SK-N-SH (cell line): ENCODE measurements at regions not wholly inside any gene's neighbourhood (a gene's known extent, or its start where the extent isn't known, plus 50 kb on each side); places are given as distances from the start of the nearest gene placed in this dataset.

ENCODE experiments used
- CTCF ChIA-PET: fragments of 300-600, 350-600 bp; formaldehyde crosslinking; extraction: SDS; loops from one replicate; lab custom pipeline; 2021; lab: Yijun Ruan, JAX
- POLR2A ChIA-PET: fragments of 350-600 bp; sonication (Branson Sonifier 250); formaldehyde crosslinking; extraction: SDS; loops from one replicate; lab custom pipeline; 2020; ENCODE audit warnings: antibody characterized with exemption, inconsistent platforms; lab: Yijun Ruan, JAX
- DNase-seq: peaks from one replicate; pipeline ENCODE4 v3.0.0; 2012
- H2AFZ ChIP-seq: fragments of 200-600 bp; sonication (generic); 2 replicates; pipeline ENCODE4 v1.8.1; 2016; ENCODE audit warnings: antibody characterized with exemption, mild to moderate bottlenecking, low read depth
- H3F3A ChIP-seq: fragments of 200-600 bp; sonication (generic); replicated peaks from 2 replicates; pipeline ENCODE3; 2016; ENCODE audit warnings: antibody characterized with exemption, mild to moderate bottlenecking; ENCODE audit not compliant: insufficient read depth
- H3K27ac ChIP-seq, 2 experiments: fragments of 200-500 bp in 1 of 2; fragments of 200-600 bp in 1 of 2; sonication (Bioruptor generic) in 1 of 2; sonication (generic), shearing (Covaris generic) in 1 of 2; 2 replicates each; pipeline versions ENCODE4 v1.5.1 to v1.6.1; 2014 to 2016; ENCODE audit warnings: low read depth in 2 of 2, inconsistent platforms in 1 of 2, low read length in 1 of 2, mild to moderate bottlenecking in 1 of 2, mixed read lengths in 1 of 2
- H3K27me3 ChIP-seq: fragments of 200-600 bp; sonication (generic), shearing (Covaris generic); 2 replicates; pipeline ENCODE4 v1.6.1; 2016; ENCODE audit warnings: mixed run types; ENCODE audit not compliant: insufficient read depth
- H3K36me3 ChIP-seq, 2 experiments: fragments of 200-500 bp in 1 of 2; fragments of 200-600 bp in 1 of 2; sonication (Bioruptor generic) in 1 of 2; sonication (generic) in 1 of 2; replicated peaks in 1 of 2; 2 replicates each; pipeline versions ENCODE3 to v1.5.1; 2014 to 2016; ENCODE audit warnings: low read length in 1 of 2, mild to moderate bottlenecking in 1 of 2; ENCODE audit not compliant: insufficient read depth in 2 of 2, control insufficient read depth in 1 of 2
- H3K4me1 ChIP-seq, 2 experiments: fragments of 200-500 bp in 1 of 2; fragments of 200-600 bp in 1 of 2; sonication (Bioruptor generic) in 1 of 2; sonication (generic), shearing (Covaris generic) in 1 of 2; 2 replicates each; pipeline versions ENCODE4 v1.5.1 to v1.6.1; 2014 to 2016; ENCODE audit warnings: low read depth in 1 of 2, low read length in 1 of 2, mixed run types in 1 of 2; ENCODE audit not compliant: insufficient read depth in 2 of 2, control insufficient read depth in 1 of 2
- H3K4me2 ChIP-seq: fragments of 200-600 bp; sonication (generic), shearing (Covaris generic); 2 replicates; pipeline ENCODE4 v1.6.1; 2017; ENCODE audit warnings: mixed run types
- H3K4me3 ChIP-seq, 2 experiments: fragments of 200-500 bp in 1 of 2; fragments of 200-600 bp in 1 of 2; sonication (Bioruptor generic) in 1 of 2; sonication (generic), shearing (Covaris generic) in 1 of 2; 2 replicates each; pipeline versions ENCODE4 v1.5.1 to v1.8.1; 2014 to 2016; ENCODE audit warnings: low read depth in 2 of 2, inconsistent platforms in 1 of 2, low read length in 1 of 2, mild to moderate bottlenecking in 1 of 2, mixed read lengths in 1 of 2, moderate library complexity in 1 of 2
- H3K79me2 ChIP-seq: fragments of 200-600 bp; sonication (generic); 2 replicates; pipeline ENCODE4 v1.8.1; 2017; ENCODE audit warnings: mild to moderate bottlenecking; ENCODE audit not compliant: insufficient read depth
- H3K9ac ChIP-seq: fragments of 200-600 bp; sonication (generic); 2 replicates; pipeline ENCODE4 v1.6.1; 2017; ENCODE audit warnings: mixed run types
- H3K9me2 ChIP-seq: fragments of 200-600 bp; sonication (generic); 2 replicates; pipeline ENCODE4 v1.6.1; 2017; ENCODE audit warnings: mixed run types
- H3K9me3 ChIP-seq: fragments of 200-600 bp; sonication (generic); 2 replicates; pipeline ENCODE4 v1.6.1; 2017; ENCODE audit warnings: mixed run types, mild to moderate bottlenecking, moderate library complexity
- H4K20me1 ChIP-seq: fragments of 200-600 bp; sonication (generic); 2 replicates; pipeline ENCODE4 v1.6.1; 2017; ENCODE audit warnings: mild to moderate bottlenecking, mixed run types; ENCODE audit not compliant: insufficient read depth
- ELF1 ChIP-seq: IDR thresholded peaks from 2 replicates; pipeline ENCODE4 v1.4.0; 2012
- FOSL2 ChIP-seq: IDR thresholded peaks from 2 replicates; pipeline ENCODE4 v1.4.0; 2012; ENCODE audit warnings: low read depth, mild to moderate bottlenecking, moderate library complexity, borderline replicate concordance
- FOXM1 ChIP-seq: IDR thresholded peaks from 2 replicates; pipeline ENCODE4 v1.4.0; 2012; ENCODE audit warnings: low read depth, mild to moderate bottlenecking
- GABPA ChIP-seq: IDR thresholded peaks from 2 replicates; pipeline ENCODE4 v1.4.0; 2012; ENCODE audit warnings: low read depth, mild to moderate bottlenecking
- JUND ChIP-seq: IDR thresholded peaks from 2 replicates; pipeline ENCODE4 v1.4.0; 2012
- MEF2A ChIP-seq: IDR thresholded peaks from 2 replicates; pipeline ENCODE4 v1.4.0; 2012; ENCODE audit warnings: low read depth, borderline replicate concordance
- SIN3A ChIP-seq: IDR thresholded peaks from 2 replicates; pipeline ENCODE4 v1.6.1; 2012; ENCODE audit warnings: low read depth, mild to moderate bottlenecking, low read length, moderate library complexity, borderline replicate concordance
- TEAD4 ChIP-seq: IDR thresholded peaks from 2 replicates; pipeline ENCODE4 v1.4.0; 2012; ENCODE audit warnings: mild to moderate bottlenecking, borderline replicate concordance; ENCODE audit not compliant: insufficient read depth
- YY1 ChIP-seq: IDR thresholded peaks from 2 replicates; pipeline ENCODE4 v1.4.0; 2012; ENCODE audit warnings: low read depth, mild to moderate bottlenecking
- WGBS: methylation state at CpG from one replicate; pipeline ENCODE4 v1.1.6; 2017; ENCODE audit warnings: low lambda C conversion rate; 5-methylcytosine and 5-hydroxymethylcytosine counted together
- TF ChIP-seq, protein P1 (sequence below): IDR thresholded peaks from 2 replicates; pipeline ENCODE4 v1.4.0; 2012; ENCODE audit warnings: low read depth, borderline replicate concordance
- TF ChIP-seq, protein P2 (sequence below): IDR thresholded peaks from 2 replicates; pipeline ENCODE4 v1.4.0; 2012; ENCODE audit warnings: low read depth
- TF ChIP-seq, protein P3 (sequence below): IDR thresholded peaks from 2 replicates; pipeline ENCODE4 v1.6.1; 2012; ENCODE audit warnings: mild to moderate bottlenecking, low read depth, low read length, moderate library complexity

DNA sequence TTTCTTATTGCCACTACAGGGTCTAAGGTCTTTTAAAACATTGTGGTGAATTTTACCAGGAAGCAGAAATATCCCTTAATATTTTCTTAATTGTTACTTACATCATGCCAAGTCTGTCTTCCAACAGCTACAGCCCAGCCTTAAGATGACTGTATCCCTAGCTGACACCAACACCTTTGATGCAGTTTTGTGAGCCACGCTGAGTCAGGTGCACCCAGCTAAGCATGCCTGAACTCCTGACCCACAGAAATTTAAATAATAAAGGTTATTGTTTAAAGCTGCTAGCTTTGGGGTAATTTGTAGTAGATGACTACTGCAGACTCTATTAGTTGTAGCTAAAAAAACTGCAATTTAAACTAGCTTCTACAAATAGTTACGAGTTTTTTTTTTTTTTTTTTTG lies 1757.9 kb upstream of the LRRTM1 start:
- POLR2A ChIA-PET, result no interaction called here
- H3K4me3 ChIP-seq, result no peak overlapping the region
- H3K9me3 ChIP-seq, result no peaks in the 10 kb centered on the region
- H3K27me3 ChIP-seq, result no peaks in the 10 kb centered on the region
- no peak overlapping the region for H3K4me2 ChIP-seq
- no peaks in the 10 kb centered on the region for H3K9me2 ChIP-seq
- no peak overlapping the region for H2AFZ ChIP-seq
- H3K9ac ChIP-seq, result no peak overlapping the region
- no peak overlapping the region for H3K27ac ChIP-seq
- H3F3A ChIP-seq, result no peaks in the 10 kb centered on the region
- WGBS, result 0% methylated on average over 2 of the region's 2 CpGs
- H3K36me3 ChIP-seq, result no peaks in the 10 kb centered on the region
- CTCF ChIA-PET, result no interaction called here
- no peaks in the 10 kb centered on the region for H4K20me1 ChIP-seq
- no peaks in the 10 kb centered on the region for H3K79me2 ChIP-seq
- no peak for TF ChIP-seq SIN3A
- no peak for TF ChIP-seq JUND
- TF ChIP-seq MEF2A, result no peak
- TF ChIP-seq, protein P1, sequence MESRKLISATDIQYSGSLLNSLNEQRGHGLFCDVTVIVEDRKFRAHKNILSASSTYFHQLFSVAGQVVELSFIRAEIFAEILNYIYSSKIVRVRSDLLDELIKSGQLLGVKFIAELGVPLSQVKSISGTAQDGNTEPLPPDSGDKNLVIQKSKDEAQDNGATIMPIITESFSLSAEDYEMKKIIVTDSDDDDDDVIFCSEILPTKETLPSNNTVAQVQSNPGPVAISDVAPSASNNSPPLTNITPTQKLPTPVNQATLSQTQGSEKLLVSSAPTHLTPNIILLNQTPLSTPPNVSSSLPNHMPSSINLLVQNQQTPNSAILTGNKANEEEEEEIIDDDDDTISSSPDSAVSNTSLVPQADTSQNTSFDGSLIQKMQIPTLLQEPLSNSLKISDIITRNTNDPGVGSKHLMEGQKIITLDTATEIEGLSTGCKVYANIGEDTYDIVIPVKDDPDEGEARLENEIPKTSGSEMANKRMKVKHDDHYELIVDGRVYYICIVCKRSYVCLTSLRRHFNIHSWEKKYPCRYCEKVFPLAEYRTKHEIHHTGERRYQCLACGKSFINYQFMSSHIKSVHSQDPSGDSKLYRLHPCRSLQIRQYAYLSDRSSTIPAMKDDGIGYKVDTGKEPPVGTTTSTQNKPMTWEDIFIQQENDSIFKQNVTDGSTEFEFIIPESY, result no peak
- no peak for TF ChIP-seq FOXM1
- TF ChIP-seq, all 33 proteins: peak for 0
- no peak for DNase-seq
- no peaks in the 10 kb centered on the region for H3K4me1 ChIP-seq

DNA sequence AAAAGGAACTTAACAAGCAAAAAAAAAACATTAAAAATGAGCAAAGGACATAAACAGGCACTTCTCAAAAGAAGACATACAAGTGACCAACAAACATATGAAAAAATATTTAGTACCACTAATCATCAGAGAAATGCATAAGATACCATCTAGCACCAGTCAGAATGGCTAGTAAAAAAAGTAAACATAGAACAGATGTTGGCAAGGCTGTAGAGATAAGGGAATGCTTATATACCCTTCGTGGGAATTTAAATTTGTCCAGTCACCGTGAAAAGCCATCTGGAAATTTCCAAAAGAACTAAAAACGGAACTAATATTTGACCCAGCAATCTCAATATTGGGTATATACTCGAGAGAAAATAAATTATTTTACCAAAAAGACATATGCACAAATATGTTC lies 1751.3 kb upstream of the LRRTM1 start:
- ChIA-PET POLR2A (no interaction called here), CTCF (no interaction called here)
- Histone ChIP-seq H4K20me1 (no peaks in the 10 kb centered on the region), H3K4me2 (no peak overlapping the region), H3K9me2 (no peaks in the 10 kb centered on the region), H3K27ac (no peak overlapping the region), H3F3A (no peaks in the 10 kb centered on the region), H3K27me3 (no peaks in the 10 kb centered on the region), H3K79me2 (no peaks in the 10 kb centered on the region), H3K36me3 (no peaks in the 10 kb centered on the region), H3K4me3 (no peak overlapping the region), H2AFZ (no peak overlapping the region), H3K9ac (no peak overlapping the region), H3K9me3 (no peaks in the 10 kb centered on the region), H3K4me1 (no peaks in the 10 kb centered on the region)
- 2% methylated on average over 4 of the region's 4 CpGs for WGBS
- TF ChIP-seq, protein P2, sequence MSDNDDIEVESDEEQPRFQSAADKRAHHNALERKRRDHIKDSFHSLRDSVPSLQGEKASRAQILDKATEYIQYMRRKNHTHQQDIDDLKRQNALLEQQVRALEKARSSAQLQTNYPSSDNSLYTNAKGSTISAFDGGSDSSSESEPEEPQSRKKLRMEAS, result no peak
- TF ChIP-seq ELF1 (no peak), TEAD4 (no peak), FOSL2 (no peak)
- no peak for DNase-seq

DNA sequence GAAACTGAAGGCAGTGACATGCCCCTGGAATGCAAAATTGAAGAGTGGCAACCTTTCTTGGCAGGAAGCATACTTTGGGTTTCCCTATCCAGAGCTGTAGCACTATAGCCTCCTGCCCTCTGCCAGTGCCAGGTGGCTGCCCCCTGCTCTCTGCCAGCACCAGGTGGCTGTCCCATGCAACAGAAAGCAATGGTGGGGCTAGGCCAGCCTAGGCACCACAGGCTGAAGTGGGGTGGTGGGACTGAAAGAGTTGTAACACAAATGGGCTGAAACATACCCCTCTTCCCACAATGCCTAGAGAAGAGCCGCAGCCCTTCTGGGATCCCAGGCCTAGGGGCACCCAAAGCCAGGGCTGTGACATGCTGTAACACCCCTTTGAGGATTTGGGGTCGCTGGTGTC lies 1739.3 kb upstream of the LRRTM1 start:
- no peaks in the 10 kb centered on the region for H3K9me3 ChIP-seq
- H2AFZ ChIP-seq, result no peak overlapping the region
- H4K20me1 ChIP-seq, result no peaks in the 10 kb centered on the region
- no peak overlapping the region for H3K27ac ChIP-seq
- ChIA-PET POLR2A (no interaction called here), CTCF (no interaction called here)
- no peak overlapping the region for H3K4me2 ChIP-seq
- no peaks in the 10 kb centered on the region for H3F3A ChIP-seq
- H3K27me3 ChIP-seq, result no peaks in the 10 kb centered on the region
- no peaks in the 10 kb centered on the region for H3K4me1 ChIP-seq
- WGBS, result 0% methylated on average over 2 of the region's 2 CpGs
- no peak overlapping the region for H3K4me3 ChIP-seq
- no peak for DNase-seq
- no peak overlapping the region for H3K9ac ChIP-seq
- no peaks in the 10 kb centered on the region for H3K79me2 ChIP-seq
- TF ChIP-seq, protein P3, sequence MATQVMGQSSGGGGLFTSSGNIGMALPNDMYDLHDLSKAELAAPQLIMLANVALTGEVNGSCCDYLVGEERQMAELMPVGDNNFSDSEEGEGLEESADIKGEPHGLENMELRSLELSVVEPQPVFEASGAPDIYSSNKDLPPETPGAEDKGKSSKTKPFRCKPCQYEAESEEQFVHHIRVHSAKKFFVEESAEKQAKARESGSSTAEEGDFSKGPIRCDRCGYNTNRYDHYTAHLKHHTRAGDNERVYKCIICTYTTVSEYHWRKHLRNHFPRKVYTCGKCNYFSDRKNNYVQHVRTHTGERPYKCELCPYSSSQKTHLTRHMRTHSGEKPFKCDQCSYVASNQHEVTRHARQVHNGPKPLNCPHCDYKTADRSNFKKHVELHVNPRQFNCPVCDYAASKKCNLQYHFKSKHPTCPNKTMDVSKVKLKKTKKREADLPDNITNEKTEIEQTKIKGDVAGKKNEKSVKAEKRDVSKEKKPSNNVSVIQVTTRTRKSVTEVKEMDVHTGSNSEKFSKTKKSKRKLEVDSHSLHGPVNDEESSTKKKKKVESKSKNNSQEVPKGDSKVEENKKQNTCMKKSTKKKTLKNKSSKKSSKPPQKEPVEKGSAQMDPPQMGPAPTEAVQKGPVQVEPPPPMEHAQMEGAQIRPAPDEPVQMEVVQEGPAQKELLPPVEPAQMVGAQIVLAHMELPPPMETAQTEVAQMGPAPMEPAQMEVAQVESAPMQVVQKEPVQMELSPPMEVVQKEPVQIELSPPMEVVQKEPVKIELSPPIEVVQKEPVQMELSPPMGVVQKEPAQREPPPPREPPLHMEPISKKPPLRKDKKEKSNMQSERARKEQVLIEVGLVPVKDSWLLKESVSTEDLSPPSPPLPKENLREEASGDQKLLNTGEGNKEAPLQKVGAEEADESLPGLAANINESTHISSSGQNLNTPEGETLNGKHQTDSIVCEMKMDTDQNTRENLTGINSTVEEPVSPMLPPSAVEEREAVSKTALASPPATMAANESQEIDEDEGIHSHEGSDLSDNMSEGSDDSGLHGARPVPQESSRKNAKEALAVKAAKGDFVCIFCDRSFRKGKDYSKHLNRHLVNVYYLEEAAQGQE, result no peak
- TF ChIP-seq GABPA (no peak), YY1 (no peak)
- H3K36me3 ChIP-seq, result no peaks in the 10 kb centered on the region
- no peaks in the 10 kb centered on the region for H3K9me2 ChIP-seq
